GM12864 (cell line): ENCODE measurements at regions not wholly inside any gene's neighbourhood (a gene's known extent, or its start where the extent isn't known, plus 50 kb on each side); places are given as distances from the start of the nearest gene placed in this dataset.

Experiments
- DNase-seq: peaks from one replicate; pipeline ENCODE4 v3.0.0-alpha.2; 2011; ENCODE audit warnings: low read depth
- H3K4me3 ChIP-seq: 2 replicates; pipeline ENCODE4 v1.5.1; 2011; ENCODE audit warnings: mild to moderate bottlenecking, low read depth, low read length, control low read depth
- TF ChIP-seq, protein P1 (sequence below): IDR thresholded peaks from 2 replicates; pipeline ENCODE4 v1.5.1; 2011; ENCODE audit warnings: low read depth, mild to moderate bottlenecking, moderate library complexity, low read length, control low read depth, inconsistent platforms; ENCODE audit errors: missing control alignments

DNA sequence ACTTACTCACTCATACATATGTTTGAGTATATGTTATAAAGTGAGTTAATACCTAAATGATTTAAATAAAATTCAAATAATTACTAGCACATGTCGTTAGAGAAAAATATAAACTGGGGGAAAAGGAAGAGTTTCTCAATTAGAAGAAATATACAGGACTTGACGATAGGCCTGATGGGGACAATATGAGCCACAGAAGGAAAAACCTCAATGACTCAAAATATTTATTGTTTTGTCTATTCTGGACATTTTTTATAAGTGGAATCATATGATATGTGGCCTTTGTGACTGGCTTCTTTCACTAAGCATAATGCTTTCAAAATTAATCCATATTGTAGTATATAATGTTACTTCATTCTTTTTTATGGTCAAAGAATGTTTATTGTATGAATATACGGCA, 339.2 kb upstream of the PMFBP1 start:
- DNase-seq = no peak
- TF ChIP-seq, protein P1, sequence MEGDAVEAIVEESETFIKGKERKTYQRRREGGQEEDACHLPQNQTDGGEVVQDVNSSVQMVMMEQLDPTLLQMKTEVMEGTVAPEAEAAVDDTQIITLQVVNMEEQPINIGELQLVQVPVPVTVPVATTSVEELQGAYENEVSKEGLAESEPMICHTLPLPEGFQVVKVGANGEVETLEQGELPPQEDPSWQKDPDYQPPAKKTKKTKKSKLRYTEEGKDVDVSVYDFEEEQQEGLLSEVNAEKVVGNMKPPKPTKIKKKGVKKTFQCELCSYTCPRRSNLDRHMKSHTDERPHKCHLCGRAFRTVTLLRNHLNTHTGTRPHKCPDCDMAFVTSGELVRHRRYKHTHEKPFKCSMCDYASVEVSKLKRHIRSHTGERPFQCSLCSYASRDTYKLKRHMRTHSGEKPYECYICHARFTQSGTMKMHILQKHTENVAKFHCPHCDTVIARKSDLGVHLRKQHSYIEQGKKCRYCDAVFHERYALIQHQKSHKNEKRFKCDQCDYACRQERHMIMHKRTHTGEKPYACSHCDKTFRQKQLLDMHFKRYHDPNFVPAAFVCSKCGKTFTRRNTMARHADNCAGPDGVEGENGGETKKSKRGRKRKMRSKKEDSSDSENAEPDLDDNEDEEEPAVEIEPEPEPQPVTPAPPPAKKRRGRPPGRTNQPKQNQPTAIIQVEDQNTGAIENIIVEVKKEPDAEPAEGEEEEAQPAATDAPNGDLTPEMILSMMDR = no peak
- no peak overlapping the region for H3K4me3 ChIP-seq

DNA sequence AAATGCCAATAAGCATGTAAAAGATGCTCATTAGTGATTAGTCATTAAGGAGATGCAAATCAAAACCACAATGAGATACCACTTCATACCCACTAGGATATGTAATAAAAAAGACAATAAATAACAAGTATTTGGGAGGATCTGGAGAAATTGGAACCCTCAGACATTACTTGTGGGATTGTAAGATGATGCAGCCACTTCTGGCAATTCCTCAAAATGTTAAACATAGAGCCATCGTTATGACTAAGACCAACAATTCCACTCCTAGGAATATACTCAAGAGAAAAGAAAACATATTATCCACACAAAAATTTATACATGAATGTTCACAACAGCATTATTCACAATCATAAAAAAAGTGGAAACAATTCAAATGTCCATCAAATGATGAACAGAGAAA, 336.2 kb upstream of the PMFBP1 start:
- no peak overlapping the region for H3K4me3 ChIP-seq
- no peak for DNase-seq
- TF ChIP-seq, protein P1 = no peak

DNA sequence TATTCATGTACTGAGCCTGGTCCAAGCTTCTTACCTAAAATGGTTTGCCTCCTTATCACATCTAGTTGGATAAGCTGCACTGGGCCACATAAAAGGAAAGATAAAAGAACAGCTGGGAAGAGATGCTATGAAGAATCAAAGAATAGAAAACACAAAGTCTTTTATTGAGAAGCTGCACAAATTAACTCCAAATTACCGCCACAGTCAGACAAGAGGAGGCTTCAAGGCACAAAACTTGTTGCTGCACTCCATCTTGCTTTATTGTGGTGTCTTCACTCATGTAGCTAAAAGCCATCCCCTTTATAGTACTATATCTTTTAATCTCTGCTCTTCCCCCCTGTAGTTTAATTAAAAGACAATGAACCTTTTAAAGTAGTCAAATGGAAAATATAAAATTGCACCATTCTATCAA, 330.6 kb upstream of the PMFBP1 start:
- TF ChIP-seq, protein P1 = no peak

DNA sequence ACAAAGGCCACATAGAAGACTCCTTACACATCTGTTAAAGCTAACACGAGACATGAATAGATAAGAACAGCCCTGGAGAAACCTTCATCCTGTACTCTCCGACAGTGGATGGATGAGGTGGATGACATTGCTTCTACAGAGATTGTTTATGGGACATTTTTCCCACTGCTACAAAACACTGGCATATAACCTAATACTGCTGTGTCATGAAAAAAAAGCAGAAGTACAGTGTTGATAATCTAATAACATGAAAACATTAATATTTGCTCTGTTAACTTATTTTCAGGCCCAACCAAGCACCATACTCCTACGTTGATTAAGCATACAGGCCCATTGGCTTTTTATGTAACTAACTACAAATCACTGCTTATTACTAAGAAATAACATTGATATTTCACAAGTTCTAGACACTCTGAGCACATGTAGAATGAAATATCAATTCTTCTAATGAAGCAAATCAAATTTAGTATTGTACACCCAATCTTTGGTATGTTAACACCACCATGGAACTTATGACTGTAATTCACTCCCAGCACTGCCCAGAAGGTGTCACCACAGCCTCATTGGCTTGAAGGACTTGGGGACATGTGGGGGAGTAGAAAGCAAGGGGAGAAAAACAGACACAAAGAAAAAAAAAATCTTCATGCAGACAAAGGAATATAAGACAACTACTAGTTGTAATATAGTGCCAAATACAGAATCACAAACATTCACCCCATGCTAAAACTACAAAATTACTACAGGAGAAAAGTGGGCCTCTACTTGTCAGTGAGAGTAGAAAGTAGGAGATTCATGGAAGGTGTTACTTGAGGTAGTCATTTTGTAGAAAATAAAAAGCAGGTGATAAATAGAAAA, 330.0 kb upstream of the PMFBP1 start:
- TF ChIP-seq, protein P1 = peak; percentile 65
- peak; percentile 31 for DNase-seq

More for the DNA sequence above, 330.6 kb upstream of the PMFBP1 start:
- no peak for DNase-seq
- no peak overlapping the region for H3K4me3 ChIP-seq

DNA sequence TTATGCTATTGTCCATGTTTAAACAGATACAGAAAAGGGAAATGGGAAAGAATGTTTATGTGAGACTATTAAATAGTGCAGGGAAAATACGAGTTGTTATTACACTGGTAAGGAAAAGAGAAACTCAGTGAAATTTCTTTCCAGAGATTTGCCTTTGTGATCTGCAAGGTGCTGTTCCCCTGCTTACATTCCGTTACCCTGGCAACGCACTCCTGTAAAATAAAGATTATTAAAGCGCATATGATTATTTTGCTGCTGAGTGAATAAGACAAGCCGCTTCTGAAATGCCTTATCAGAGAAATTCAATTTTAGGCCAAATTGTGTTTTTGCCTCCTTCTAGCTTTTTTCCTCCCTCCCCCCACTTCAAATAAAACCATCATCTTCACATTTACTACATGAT, 328.6 kb upstream of the PMFBP1 start:
- TF ChIP-seq, protein P1 = no peak
- no peak overlapping the region for H3K4me3 ChIP-seq
- no peak for DNase-seq

More for the DNA sequence above, 330.0 kb upstream of the PMFBP1 start:
- no peak overlapping the region for H3K4me3 ChIP-seq

DNA sequence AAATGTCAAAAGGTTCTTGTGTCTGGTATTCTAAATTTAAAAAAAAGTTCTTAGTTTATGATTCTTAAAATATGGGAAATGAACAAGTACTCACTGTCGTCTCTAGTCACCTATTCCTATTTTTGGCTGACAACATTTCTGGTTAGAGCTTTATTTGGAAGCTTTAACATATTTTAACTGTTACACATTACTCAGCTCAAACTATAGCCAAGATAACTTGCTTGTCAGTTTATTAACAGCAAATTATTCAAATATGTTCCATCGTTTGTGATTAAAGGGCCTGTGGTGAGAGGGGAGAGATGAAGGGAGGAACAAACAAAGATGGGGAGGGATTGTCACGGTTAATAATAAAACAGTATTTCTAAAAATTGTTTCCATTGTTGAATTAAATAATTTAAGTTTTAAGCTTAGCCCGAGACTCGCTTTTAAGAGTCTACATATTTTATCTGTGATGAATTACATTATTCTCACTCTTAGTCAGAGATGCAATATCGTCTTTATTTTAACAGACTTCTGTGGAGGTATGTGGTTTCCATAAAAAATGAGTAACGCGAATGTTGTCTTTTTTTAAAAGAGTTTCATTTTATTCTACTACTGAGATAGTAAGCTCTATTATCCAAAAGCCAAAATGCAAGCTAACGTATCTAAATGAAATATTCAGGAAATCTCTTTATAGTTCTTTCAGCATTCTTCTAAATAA, 321.9 kb upstream of the PMFBP1 start:
- DNase-seq = no peak
- TF ChIP-seq, protein P1 = no peak
- H3K4me3 ChIP-seq = no peak overlapping the region
